ENCODE measurements at regions not wholly inside any gene's neighbourhood (a gene's known extent, or its start where the extent isn't known, plus 50 kb on each side); places are given as distances from the start of the nearest gene placed in this dataset.

DNA sequence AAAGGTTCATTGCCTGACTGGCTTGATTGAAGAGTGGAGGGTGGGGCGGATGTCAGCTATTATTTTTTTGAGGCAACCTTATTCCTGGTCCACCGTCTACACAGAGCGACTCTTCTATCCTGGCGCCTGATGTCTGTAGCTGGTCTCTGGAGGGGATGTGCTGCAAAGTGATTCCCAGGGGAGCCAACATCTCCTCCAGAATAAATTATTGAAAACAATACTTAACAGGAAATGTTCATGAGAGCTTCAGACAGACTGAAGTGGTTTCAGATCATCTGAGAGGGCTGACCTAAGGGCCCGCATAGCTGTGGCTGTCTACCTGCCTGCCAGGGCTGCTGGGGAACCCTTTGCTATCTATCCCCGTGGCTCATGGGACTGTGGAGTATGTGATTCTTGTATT is 66.7 kb downstream of the TEX35 start:
- Histone ChIP-seq H3K4ac (replicated peaks; ENCODE audit: insufficient read length, low read depth, low read length) (no peak overlapping the region), H3K23me2 (ENCODE audit: low read depth, low read length) (no peaks in the 10 kb centered on the region), H4K91ac (replicated peaks; ENCODE audit: insufficient read length, low read length) (no peak overlapping the region), H3K79me1 (ENCODE audit: low read depth, low read length) (no peaks in the 10 kb centered on the region), H3K9me3 (ENCODE audit: insufficient read depth in 2 of 2, low read depth in 1 of 2, low read length in 1 of 2) (no peaks in the 10 kb centered on the region), H2BK120ac (replicated peaks; ENCODE audit: low read depth, low read length) (no peak overlapping the region), H4K5ac (ENCODE audit: insufficient read length, low read depth, low read length) (no peak overlapping the region), H3K79me2 (ENCODE audit: control insufficient read depth in 1 of 2, insufficient read depth in 2 of 2, low read length in 2 of 2) (no peaks in the 10 kb centered on the region), H3K56ac (replicated peaks; ENCODE audit: insufficient read length, low read depth, low read length) (no peak overlapping the region), H2AFZ (ENCODE audit: low read length) (no peak overlapping the region), H2BK5ac (ENCODE audit: low read depth, low read length) (no peak overlapping the region), H3K4me3 (ENCODE audit: extremely low read depth in 1 of 4, insufficient read depth in 2 of 4, low read depth in 3 of 4, low read length in 4 of 4) (no peak overlapping the region), H3K14ac (ENCODE audit: insufficient read length) (no peak overlapping the region), H4K20me1 (replicated peaks in 1 of 2; ENCODE audit: control insufficient read depth in 1 of 2, insufficient read depth in 2 of 2, low read length in 2 of 2) (no peaks in the 10 kb centered on the region), H3K36me3 (ENCODE audit: control insufficient read depth in 2 of 4, insufficient read depth in 4 of 4, low read length in 3 of 4) (no peaks in the 10 kb centered on the region), H3K27me3 (replicated peaks in 1 of 4; ENCODE audit: control insufficient read depth in 3 of 4, extremely low read depth in 1 of 4, insufficient read depth in 3 of 4, low read length in 3 of 4) (no peaks in the 10 kb centered on the region), H3K27ac (ENCODE audit: low read depth, low read length) (no peak overlapping the region), H3K9ac (replicated peaks in 1 of 4; ENCODE audit: extremely low read depth in 1 of 4, low read depth in 3 of 4, low read length in 3 of 4) (no peak overlapping the region), H2BK20ac (ENCODE audit: low read length) (no peak overlapping the region), H3K23ac (ENCODE audit: insufficient read length) (no peak overlapping the region), H2BK12ac (ENCODE audit: low read depth, low read length) (no peak overlapping the region; the same call in 1 of the 2 replicates), H3K4me1 (replicated peaks in 1 of 4; ENCODE audit: control insufficient read depth in 3 of 4, insufficient read depth in 4 of 4, low read length in 3 of 4) (peaks cover 10 to 18% (median 15%) of the 10 kb centered on the region in 4 experiments), H4K8ac (ENCODE audit: extremely low read depth, insufficient read depth, low read length) (no peak overlapping the region), H2BK15ac (ENCODE audit: low read length) (no peak overlapping the region), H2AK5ac (ENCODE audit: low read depth, low read length) (no peak overlapping the region), H3K18ac (ENCODE audit: extremely low read depth, low read length) (no peak overlapping the region), H3K4me2 (ENCODE audit: insufficient read depth in 1 of 2, low read depth in 2 of 2, low read length in 2 of 2) (no peak overlapping the region)
- WGBS, 2 experiments (ENCODE audit: extremely low coverage in 1 of 2, insufficient coverage in 1 of 2, insufficient read length in 1 of 2, insufficient replicate concordance in 2 of 2, low coverage in 1 of 2, low lambda C conversion rate in 2 of 2, missing lambda C conversion rate in 1 of 2) = 92% methylated on average over 6 of the region's 6 CpGs; no CpG with 5 or more reads in 1 of the 2 experiments
- no peak for TF ChIP-seq KDM4A (IDR thresholded peaks at IDR 0.05; ENCODE audit: low read depth, low read length, severe bottlenecking)
- TF ChIP-seq MAX (IDR thresholded peaks at IDR 0.05) = no peak
- no peak for TF ChIP-seq NRF1 (IDR thresholded peaks at IDR 0.05; ENCODE audit: low read depth, low read length)
- no peak for TF ChIP-seq RBBP5 (IDR thresholded peaks at IDR 0.05; ENCODE audit: borderline replicate concordance, low read depth, low read length)
- TF ChIP-seq POU5F1 (IDR thresholded peaks at IDR 0.05; ENCODE audit: low read depth, low read length) = no peak
- no peak for TF ChIP-seq CBX5 (IDR thresholded peaks at IDR 0.05; ENCODE audit: low read depth, low read length)
- TF ChIP-seq SP4 (IDR thresholded peaks at IDR 0.05; ENCODE audit: low read length) = no peak
- no peak for TF ChIP-seq BRCA1 (IDR thresholded peaks at IDR 0.05; ENCODE audit: low read depth, low read length)
- TF ChIP-seq, protein P1, sequence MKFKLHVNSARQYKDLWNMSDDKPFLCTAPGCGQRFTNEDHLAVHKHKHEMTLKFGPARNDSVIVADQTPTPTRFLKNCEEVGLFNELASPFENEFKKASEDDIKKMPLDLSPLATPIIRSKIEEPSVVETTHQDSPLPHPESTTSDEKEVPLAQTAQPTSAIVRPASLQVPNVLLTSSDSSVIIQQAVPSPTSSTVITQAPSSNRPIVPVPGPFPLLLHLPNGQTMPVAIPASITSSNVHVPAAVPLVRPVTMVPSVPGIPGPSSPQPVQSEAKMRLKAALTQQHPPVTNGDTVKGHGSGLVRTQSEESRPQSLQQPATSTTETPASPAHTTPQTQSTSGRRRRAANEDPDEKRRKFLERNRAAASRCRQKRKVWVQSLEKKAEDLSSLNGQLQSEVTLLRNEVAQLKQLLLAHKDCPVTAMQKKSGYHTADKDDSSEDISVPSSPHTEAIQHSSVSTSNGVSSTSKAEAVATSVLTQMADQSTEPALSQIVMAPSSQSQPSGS (IDR thresholded peaks at IDR 0.05; ENCODE audit: low read length) = no peak
- no peak for TF ChIP-seq TAF1 (IDR thresholded peaks at IDR 0.05; ENCODE audit: low read depth, low read length)
- TF ChIP-seq HDAC2 (IDR thresholded peaks at IDR 0.05; ENCODE audit: borderline replicate concordance in 1 of 2, low read depth in 2 of 2, low read length in 2 of 2) = no peak
- CTCF ChIA-PET (ENCODE audit: partially characterized antibody) = interaction anchor here (0.7 to 1.5 kb wide), 3 partner anchors 36 to 423 kb away, joined by 4 to 7 read pairs (median 4); no protein-coding TSS in a partner anchor
- no peak for FAIRE-seq
- POLR2A ChIA-PET (ENCODE audit: partially characterized antibody) = interaction anchor here (0.7 kb wide), 1 partner anchor 16 kb away, joined by 3 read pairs; no protein-coding TSS in a partner anchor
- DNase-seq (ENCODE audit: low read depth in 1 of 2, low spot score in 2 of 2) = no peak
